GM19438 (cell line): ENCODE measurements at regions not wholly inside any gene's neighbourhood (a gene's known extent, or its start where the extent isn't known, plus 50 kb on each side); places are given as distances from the start of the nearest gene placed in this dataset.
"Not testable (repeated sequence)": the region's sequence is repeated elsewhere in the genome, so short reads cannot be mapped to it uniquely, and the experiment has no call there.

ENCODE experiments used
- ATAC-seq: cut with Tn5 transposase; IDR thresholded peaks from one replicate; pipeline ENCODE4 v1.9.1; 2021; ENCODE audit warnings: low read depth; ENCODE audit not compliant: unreplicated experiment

DNA sequence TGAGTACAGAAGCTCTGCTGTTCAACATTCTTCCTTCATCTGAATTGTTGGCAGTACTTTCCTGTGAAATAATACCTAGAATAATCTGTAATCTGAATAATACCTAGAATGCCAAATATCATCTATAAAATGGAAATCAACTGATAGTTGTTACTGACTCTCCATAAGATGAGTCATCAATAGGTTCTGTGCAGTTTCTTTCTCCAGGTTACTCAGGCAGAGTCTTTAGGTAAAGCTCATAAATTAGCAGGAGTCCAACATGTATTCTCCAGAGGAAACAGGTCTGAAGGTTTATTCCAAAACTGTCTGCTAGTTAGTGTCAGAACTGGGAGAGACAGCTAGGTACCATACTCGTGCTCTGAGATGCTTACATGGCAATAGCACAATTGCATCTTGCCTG lies 282.0 kb upstream of the MAP2 start:
- ATAC-seq: no peak

GRCh38 chr2:209145220-209145691 lies 278.6 kb upstream of the MAP2 start:
- ATAC-seq: not testable (repeated sequence)

GRCh38 chr2:209145941-209146681 lies 277.7 kb upstream of the MAP2 start:
- no peak for ATAC-seq

- ATAC-seq: no peak
Measured at GRCh38 chr2:209146682-209147320, 277.0 kb upstream of the MAP2 start.

DNA sequence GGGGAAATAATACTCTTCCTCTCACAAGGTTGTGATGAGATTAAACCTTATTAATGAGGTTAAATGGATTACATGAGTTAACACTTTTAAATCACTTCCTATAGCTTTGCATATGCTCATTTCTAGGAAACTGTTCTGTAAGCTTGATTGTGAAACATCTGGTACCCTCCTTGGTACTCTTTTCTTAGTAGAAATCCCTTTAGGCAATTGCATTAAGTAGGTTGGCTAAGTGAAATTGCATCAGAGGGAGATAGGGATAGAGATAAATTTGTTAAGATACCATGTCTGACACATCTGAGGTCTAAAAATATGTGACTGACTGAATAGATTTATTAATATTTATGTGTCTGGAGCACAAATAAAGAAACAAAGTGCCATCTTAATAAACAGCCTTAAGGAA lies 275.9 kb upstream of the MAP2 start:
- ATAC-seq: no peak

GRCh38 chr2:209160800-209161588 lies 262.9 kb upstream of the MAP2 start:
- no peak for ATAC-seq

DNA sequence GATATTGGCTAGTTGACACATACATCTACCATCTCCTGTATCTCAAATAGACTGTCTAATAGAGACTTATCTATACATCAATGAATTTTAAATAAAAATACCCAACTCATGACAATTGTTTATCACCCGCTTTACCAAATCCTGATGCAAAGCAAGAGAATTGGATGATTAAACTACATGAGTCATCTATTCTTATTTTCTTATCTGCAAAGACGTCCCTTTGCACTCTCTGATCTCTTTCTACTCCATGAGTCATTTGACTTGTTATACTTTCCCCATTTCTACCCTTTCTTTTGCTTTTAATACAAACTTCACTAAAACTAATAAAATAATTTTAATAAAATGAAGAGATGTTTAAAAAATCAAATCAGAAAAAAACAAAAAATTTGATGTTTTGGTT lies 261.7 kb upstream of the MAP2 start:
- ATAC-seq: no peak

DNA sequence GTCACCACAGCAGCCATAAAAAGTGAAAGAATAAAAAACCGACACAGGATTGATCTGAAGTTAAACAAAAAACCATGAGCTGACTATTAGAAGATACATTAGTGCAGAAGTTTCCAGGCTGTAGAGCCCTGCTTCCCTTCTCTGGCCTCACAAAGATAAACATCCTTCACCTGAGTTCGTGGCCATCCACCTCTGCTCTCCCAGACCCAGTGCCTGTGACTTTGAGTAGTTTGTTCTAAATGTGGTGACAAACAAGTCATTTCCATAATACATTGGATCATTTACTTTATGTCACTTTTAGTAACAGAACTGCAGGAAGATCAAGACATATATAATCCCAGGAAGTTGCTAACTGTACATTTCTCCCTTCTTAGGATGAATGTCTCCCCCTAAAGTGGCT lies 241.9 kb upstream of the MAP2 start:
- no peak for ATAC-seq

DNA sequence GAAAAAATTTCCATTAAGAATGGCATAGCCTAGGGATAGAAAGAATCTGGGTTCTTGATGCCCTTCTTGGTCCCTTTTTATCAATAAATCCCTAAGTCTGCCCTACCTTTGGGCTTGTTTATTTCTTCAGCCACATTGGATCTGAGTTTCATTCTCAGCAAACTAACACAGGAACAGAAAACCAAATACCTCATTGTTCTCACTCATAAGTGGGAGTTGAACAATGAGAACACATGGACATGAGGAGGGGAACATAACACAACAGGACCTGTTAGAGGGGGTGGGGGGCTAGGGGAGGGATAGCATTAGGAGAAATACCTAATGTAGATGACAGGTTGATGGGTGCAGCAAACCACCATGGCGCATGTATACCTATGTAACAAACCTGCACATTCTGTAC lies 237.0 kb upstream of the MAP2 start:
- not testable (repeated sequence) for ATAC-seq

GRCh38 chr2:209189893-209190292 lies 234.0 kb upstream of the MAP2 start:
- ATAC-seq: no peak

- ATAC-seq: no peak
Measured at GRCh38 chr2:209191139-209191538, 232.7 kb upstream of the MAP2 start.

GRCh38 chr2:209194717-209195116 lies 229.1 kb upstream of the MAP2 start:
- no peak for ATAC-seq

- peak; percentile 47 for ATAC-seq
Measured at GRCh38 chr2:209208211-209208610, 215.6 kb upstream of the MAP2 start.

DNA sequence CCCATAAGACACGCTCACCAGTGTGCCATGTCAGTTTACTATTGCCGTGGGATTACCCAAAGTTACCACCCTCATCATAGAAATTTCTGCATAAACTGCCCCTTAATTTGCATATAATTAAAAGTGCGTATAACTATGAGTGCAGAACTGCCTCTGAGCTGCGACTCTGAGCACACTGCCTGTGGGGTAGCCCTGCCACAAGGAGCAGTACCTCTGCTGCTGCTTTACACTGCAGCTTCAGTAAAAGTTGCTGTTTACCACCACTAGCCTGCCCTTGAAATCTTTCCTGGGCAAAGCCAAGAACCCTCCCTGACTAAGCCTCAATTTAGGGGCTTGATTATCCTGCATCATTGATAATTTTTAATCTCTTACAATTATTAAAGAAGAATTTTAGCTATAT lies 213.9 kb upstream of the MAP2 start:
- no peak for ATAC-seq

DNA sequence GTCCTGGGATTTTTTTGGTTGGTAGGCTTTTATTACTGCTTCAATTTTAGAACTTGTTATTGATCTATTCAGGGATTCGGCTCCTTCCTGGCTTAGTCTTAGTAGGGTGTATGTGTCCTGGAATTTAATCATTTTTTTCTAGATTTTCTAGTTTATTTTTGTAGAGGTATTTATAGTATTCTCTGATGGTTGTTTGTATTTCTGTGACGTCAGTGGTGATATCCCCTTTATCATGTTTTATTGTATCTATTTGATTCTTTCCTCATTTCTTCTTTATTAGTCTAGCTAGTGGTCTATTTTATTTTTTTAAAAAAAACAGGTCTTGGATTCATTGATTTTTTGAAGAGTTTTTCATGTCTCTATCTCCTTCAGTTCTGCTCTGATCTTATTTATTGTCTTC lies 193.3 kb upstream of the MAP2 start:
- no peak for ATAC-seq

- no peak for ATAC-seq
Measured at GRCh38 chr2:209236377-209236776, 187.5 kb upstream of the MAP2 start.

DNA sequence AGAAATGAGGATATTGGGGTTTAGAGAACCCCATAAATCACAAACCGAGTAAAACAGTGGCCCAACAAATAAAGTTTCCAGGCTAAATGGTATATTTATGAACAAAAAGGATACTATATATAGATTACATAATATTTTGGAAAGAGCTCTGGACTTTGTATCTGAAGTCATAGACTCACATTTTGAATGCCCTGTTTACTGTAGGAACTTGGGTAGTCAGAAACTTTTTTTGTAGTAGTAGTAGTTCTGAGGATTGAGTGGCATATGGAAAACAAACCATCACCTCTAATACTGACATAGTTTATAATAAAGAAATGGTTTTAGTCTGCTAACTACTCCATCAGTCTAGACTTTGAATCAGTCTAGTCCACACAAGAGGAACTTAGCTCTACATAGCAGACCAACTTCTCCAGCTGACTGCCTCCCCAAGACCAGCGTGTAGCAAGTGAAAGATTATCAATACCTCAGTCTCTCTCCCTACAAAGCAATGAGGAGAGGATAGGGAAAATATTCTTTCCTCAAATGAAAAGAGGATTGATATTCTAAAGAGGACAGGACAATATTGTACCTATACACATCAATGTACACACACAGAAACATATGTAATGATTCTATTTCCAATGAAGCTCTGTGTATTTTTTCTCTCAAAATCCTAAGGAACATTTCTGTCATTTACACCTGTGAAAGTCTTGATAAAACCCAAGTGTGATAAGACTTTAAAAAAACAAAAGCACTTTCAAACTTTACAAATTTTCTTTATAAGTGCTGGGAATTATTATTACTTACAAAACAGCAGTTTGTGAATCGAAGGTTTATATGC lies 184.9 kb upstream of the MAP2 start:
- ATAC-seq: no peak

GRCh38 chr2:209239585-209239938 lies 184.3 kb upstream of the MAP2 start:
- ATAC-seq: no peak

- ATAC-seq: no peak
Measured at GRCh38 chr2:209240204-209240603, 183.6 kb upstream of the MAP2 start.

DNA sequence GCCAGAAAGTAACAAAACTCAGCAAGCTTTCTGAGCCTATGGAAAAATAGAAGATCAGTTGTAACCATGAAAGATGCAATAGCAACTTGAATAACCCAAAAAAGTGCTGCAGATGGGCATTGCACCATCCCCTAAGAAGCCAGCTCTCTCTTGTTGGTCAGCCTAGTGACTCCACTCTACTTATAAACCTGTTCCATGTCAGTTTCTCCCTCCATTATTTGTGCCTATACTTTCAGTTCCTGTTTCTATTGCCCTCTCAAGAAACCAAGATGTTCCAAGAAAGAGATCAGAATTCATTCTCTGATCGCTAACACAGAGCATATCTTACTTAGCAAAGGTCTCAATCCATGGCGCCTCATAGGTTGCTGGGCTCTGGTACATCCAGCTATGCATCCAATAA lies 170.3 kb upstream of the MAP2 start:
- no peak for ATAC-seq

DNA sequence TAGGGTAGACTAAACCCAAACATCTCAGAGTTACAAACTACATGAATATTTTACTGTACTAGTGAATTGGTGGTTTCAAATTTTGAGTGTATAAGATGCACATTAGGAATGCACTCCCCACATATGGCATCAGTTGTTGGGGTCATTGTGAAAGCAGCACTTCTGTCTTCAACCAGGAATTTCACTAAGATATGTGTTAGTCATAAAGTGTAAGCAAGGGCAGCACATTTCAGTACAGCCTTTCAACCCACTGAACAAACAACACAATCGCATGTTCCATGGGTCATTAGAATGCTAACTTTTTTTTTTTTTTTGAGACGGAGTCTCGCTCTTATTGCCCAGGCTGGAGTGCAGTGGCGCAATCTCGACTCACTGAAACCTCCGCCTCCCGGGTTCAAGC lies 164.1 kb upstream of the MAP2 start:
- ATAC-seq: no peak
